Suppressor macrophage (primary cell): ENCODE measurements at regions not wholly inside any gene's neighbourhood (a gene's known extent, or its start where the extent isn't known, plus 50 kb on each side); places are given as distances from the start of the nearest gene placed in this dataset.

ENCODE experiments used
- DNase-seq, 4 experiments: peaks; one replicate each; pipeline ENCODE4 v3.0.0-alpha.2; 2020 to 2022

DNA sequence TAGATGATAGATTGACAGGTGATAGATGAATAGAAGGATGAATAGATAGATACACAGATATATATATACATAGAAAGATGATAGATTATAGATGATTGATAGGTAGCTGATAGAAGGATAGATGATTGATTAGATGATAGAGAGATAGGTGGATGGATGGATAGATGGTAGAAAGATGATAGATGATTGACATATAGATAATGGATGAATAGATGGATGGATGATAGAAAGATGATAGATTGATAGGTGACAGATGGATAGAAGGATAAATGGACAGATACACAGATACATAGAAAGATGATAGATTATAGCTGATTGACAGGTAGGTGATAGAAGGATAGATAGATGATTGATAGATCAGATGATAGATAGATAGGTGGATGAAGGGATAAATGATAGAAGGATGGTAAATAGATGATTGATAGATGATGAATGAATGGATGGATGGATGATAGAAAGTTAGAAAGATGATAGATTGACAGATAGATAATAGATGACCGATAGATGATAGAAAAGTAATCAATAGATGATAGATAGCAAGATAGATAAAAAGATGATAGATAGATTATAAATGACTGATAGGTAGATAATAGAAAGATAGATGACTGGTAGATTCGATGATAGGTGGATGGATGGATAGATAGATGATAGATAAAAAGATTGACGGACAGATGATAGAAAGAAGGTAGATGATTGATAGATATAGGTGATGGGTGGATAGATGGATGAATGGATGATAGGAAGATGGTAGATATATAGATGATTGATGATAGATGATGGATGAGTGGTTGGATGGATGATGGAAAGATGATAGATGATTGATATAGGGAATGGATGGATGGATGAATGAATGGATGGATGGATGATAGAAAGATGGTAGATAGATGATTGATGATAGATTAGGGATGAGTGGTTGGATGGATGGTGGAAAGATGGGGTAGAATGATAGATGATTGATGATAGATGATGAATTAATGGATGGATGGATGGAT, 80.4 kb downstream of the MICALL2 start:
- no peak for DNase-seq

DNA sequence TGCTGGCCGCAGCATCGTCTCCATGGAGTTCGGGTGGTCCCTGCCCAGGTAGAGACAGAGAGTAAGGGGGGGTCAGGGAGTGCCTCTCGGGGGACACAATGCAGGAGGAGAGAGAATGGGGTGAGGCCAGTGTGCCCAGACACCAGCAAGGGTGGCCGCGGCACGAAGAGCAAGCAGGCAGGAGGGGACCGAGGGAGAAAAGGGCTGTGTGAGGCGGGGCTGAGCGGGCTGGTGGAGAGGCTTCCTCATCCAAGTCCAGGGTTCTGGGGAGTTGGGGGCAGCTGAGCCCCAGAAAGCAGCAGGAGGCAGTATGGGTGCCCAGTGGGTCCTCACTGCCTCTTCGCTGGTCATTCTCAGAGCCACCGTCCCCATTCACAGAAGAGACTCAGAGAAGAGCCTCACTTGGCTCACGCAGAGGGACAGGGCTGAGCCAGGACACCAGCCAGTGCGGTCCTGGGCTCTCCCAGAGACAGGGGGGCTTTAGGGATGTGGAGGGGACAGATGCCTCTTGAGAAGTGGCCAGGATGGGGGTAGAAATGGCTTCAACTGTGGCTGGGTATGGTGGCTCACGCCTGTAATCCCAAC, 78.9 kb downstream of the MICALL2 start:
- DNase-seq = no peak

DNA sequence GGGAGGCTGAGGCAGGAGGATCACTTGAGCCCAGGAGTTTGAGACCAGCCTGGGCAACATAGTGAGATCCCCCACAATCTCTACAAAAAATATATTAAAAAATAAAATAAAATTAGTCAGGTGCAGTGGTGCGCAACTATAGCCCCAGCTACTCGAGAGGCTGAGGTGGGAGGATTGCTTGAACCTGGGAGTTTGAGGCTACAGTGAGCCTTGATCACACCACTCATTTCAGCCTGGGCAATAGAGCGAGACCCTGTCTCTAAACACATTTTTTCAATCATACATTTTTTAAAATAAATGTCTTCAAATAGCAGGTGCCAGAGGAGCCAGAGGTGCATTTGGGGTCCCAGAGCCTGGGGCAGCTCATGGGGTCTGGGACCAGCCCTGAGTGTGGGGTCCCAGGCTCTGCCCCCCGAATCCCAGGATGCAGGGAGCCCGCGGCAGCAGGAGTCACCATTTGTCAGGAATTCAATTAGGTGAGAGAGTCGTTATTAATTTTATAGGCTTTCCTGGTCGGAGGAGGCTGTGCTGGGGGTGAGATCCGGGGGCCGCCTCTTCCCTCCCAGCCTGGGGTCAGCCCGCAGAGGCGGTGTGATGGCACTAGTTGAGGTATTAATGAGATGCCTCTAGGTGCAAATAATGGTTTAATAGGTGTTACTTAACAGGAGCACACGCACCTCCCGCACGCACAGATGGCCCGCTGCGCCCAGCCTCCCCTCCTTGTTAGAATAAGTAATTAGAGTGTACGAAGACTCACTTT, 78.3 kb downstream of the MICALL2 start:
- no peak for DNase-seq

DNA sequence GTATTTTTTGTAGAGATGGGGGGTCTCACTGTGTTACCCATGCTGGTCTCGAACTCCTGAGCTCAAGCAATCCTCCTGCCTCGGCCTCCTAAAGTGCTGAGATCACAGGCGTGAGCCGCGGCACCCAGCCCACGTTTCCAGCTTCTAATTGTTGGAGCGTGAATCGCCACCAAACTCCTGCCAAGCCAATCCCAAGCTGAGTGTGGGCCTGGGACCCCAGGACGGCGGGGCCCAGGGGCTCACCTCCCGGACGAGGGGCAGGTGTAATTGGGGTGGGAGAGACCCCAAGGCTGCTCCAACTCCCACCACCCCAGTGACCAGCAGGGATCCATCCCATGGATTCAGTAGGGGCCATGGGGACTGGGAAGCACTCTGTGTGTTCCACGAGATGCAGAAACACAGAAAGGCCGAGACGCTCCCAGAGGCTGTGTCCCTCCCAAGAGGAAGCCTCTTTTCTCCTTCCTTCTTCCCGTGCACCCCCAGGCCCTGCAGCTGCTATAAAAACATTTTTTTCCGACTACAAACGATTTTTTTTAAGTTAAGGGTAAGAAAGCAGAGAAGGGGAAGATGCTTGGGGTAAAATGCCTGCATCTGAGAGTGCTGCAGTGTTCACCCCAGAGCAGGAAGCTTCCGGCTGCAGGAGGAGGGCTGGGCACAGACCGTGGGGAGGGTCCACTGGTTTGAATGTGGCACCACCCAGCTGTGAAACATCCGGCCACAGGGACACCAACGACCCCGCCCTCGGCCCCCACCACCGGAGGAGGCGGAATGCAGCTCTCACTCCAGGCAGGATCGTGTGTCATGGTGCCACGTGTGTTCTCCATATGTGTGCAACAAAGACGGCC, 76.5 kb downstream of the MICALL2 start:
- DNase-seq = no peak

DNA sequence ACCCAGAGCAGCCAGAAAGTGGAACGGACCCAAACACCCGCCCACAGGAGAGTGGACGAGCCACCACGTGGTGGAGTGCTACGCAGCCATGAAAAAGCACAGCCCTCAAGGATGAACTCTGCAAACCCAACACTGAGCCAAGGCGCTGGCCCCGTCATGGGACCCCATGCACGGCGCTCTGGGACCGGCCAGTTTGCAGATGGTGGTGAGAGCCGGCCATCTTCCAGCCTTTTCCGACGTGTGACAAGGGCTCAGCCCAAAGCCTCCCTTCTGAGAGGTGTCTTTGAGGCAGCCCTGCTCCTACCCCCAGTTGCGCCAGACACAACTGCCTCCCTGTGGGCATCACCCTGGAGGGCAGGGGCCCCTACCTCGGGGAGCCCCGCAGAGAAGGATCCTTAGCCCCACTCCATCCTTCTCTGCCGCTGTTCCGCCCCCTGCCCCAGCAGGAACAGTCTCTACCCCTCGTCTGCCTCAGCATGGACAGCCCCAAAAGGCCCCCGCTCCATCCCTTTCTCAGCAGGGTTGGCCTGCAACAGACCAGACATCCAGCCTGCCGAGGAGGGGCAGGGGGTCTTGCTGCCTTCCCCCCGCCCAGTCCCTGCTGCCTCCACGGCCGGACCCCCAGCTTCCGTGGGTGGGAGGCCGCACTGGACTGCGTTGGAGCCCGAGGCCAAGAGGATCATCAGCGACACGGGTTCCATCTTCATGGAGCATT, 75.7 kb downstream of the MICALL2 start:
- DNase-seq = no peak

DNA sequence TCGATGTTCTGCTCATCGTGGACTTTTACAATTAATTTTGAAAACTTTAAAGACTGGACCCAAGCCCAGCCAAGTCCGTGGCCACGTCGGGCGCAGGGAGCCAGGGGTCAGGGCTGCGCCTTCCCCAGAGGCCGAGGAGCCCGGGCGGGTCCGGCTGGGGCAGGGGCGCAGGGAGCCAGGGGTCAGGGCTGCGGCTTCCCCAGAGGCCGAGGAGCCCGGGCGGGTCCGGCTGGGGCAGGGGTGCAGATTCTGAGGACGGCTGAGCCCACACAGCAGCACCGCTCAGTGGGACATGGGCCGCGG, 75.2 kb downstream of the MICALL2 start:
- no peak for DNase-seq
